Uterus (tissue), 2 donors: ENCODE measurements at regions not wholly inside any gene's neighbourhood (a gene's known extent, or its start where the extent isn't known, plus 50 kb on each side); places are given as distances from the start of the nearest gene placed in this dataset.

Experiments
- POLR2A ChIP-seq, 2 donors: fragments of 450-650 bp; IDR thresholded peaks; one replicate each; pipeline ENCODE4 v1.6.1; 2016; ENCODE audit warnings: antibody characterized with exemption in 2 of 2, mild to moderate bottlenecking in 1 of 2, moderate library complexity in 1 of 2
- TF ChIP-seq, protein P1 (sequence below), 4 experiments: fragments of 200-600 bp in 2 of 4; fragments of 450-650 bp in 2 of 4; sonication (generic) in 2 of 4; IDR thresholded peaks; one replicate each; pipeline ENCODE4 v1.5.1; 2016 to 2019; ENCODE audit warnings: antibody characterized with exemption in 4 of 4, mild to moderate bottlenecking in 2 of 4, moderate library complexity in 1 of 4

DNA sequence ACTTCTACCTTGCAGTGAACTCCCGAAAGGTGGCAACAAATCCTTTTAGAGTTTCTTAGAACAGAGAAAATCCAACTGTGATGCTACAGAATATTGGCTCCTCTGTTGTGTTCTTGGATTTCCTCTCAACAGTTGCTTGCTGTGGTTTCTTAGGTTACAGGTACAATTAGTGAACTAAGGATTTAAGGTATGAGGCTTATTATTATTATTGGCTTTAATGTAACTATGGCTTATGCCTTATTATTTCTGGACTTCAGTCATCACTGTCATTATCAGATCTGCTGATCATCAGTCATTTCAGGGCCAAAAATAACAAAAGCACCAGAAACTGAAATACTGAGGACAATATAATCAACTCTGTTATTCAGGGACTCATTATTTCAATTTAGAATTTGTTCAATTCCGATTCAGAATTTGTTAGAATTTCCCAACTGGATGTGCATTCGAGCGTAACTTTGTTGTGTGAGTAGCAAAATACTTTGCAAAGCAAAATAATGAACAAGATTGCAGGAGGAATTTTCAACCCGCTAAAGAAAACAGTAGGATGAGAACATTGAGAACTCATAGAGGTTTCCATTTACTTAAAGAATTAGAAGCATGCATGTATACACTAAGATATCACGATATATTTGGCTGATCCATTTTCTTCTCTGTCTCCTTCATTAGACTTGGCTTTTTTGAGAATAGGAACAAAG, 65.5 kb upstream of the AK4 start:
- TF ChIP-seq, protein P1, sequence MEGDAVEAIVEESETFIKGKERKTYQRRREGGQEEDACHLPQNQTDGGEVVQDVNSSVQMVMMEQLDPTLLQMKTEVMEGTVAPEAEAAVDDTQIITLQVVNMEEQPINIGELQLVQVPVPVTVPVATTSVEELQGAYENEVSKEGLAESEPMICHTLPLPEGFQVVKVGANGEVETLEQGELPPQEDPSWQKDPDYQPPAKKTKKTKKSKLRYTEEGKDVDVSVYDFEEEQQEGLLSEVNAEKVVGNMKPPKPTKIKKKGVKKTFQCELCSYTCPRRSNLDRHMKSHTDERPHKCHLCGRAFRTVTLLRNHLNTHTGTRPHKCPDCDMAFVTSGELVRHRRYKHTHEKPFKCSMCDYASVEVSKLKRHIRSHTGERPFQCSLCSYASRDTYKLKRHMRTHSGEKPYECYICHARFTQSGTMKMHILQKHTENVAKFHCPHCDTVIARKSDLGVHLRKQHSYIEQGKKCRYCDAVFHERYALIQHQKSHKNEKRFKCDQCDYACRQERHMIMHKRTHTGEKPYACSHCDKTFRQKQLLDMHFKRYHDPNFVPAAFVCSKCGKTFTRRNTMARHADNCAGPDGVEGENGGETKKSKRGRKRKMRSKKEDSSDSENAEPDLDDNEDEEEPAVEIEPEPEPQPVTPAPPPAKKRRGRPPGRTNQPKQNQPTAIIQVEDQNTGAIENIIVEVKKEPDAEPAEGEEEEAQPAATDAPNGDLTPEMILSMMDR (IDR thresholded peaks at IDR 0.05), result no peak
- no peak for TF ChIP-seq POLR2A (IDR thresholded peaks at IDR 0.05)
